ENCODE measurements at regions not wholly inside any gene's neighbourhood (a gene's known extent, or its start where the extent isn't known, plus 50 kb on each side); places are given as distances from the start of the nearest gene placed in this dataset.
"Not testable (repeated sequence)": the region's sequence is repeated elsewhere in the genome, so short reads cannot be mapped to it uniquely, and the experiment has no call there.

- DNase-seq = no peak
Measured at GRCh38 chr1:5730272-5731109, 261.7 kb downstream of the NPHP4 start.

GRCh38 chr1:5729636-5730145, 262.5 kb downstream of the NPHP4 start:
- no peak for DNase-seq

- DNase-seq = no peak
Measured at GRCh38 chr1:5728663-5729355, 263.4 kb downstream of the NPHP4 start.

- no peak for DNase-seq
Measured at GRCh38 chr1:5727871-5728643, 264.2 kb downstream of the NPHP4 start.

GRCh38 chr1:5727191-5727590, 265.0 kb downstream of the NPHP4 start:
- no peak for DNase-seq

- DNase-seq = not testable (repeated sequence)
Measured at GRCh38 chr1:5726586-5727184, 265.5 kb downstream of the NPHP4 start.

- DNase-seq = no peak
Measured at GRCh38 chr1:5725855-5726585, 266.2 kb downstream of the NPHP4 start.

GRCh38 chr1:5725406-5725805, 266.8 kb downstream of the NPHP4 start:
- no peak for DNase-seq

GRCh38 chr1:5724847-5725246, 267.4 kb downstream of the NPHP4 start:
- DNase-seq = no peak

- no peak for DNase-seq
Measured at GRCh38 chr1:5722635-5723164, 269.5 kb downstream of the NPHP4 start.

- no peak for DNase-seq
Measured at GRCh38 chr1:5721634-5722215, 270.5 kb downstream of the NPHP4 start.

GRCh38 chr1:5720936-5721335, 271.3 kb downstream of the NPHP4 start:
- no peak for DNase-seq

GRCh38 chr1:5720484-5720883, 271.7 kb downstream of the NPHP4 start:
- no peak for DNase-seq

GRCh38 chr1:5720045-5720444, 272.2 kb downstream of the NPHP4 start:
- DNase-seq = no peak

GRCh38 chr1:5718831-5719632, 273.2 kb downstream of the NPHP4 start:
- DNase-seq = no peak

- DNase-seq = no peak
Measured at GRCh38 chr1:5717031-5717682, 275.1 kb downstream of the NPHP4 start.

- no peak for DNase-seq
Measured at GRCh38 chr1:5716126-5716525, 276.1 kb downstream of the NPHP4 start.

- DNase-seq = no peak
Measured at GRCh38 chr1:5713101-5714010, 278.9 kb downstream of the NPHP4 start.

All from KG1 (cell line).